NT2/D1 (cell line): ENCODE measurements at regions not wholly inside any gene's neighbourhood (a gene's known extent, or its start where the extent isn't known, plus 50 kb on each side); places are given as distances from the start of the nearest gene placed in this dataset.

Experiments used
- DNase-seq: peaks from one replicate; pipeline ENCODE4 v3.0.0-alpha.2; 2011; ENCODE audit warnings: low read depth, low spot score
- H3K27me3 ChIP-seq: 2 replicates; pipeline ENCODE4 v1.6.0; 2011; ENCODE audit warnings: mild to moderate bottlenecking; ENCODE audit not compliant: insufficient read length, insufficient read depth
- H3K36me3 ChIP-seq: 2 replicates; pipeline ENCODE4 v1.6.1; 2011; ENCODE audit warnings: mild to moderate bottlenecking, low read length, mixed read lengths; ENCODE audit not compliant: insufficient read depth, insufficient read length
- H3K4me1 ChIP-seq: 2 replicates; pipeline ENCODE4 v1.5.1; 2011; ENCODE audit not compliant: insufficient read depth, insufficient read length
- H3K4me3 ChIP-seq: 2 replicates; pipeline ENCODE4 v1.5.1; 2011; ENCODE audit warnings: low read depth; ENCODE audit not compliant: insufficient read length
- H3K9ac ChIP-seq: 2 replicates; pipeline ENCODE4 v1.6.0; 2011; ENCODE audit warnings: low read depth; ENCODE audit not compliant: insufficient read length
- H3K9me3 ChIP-seq: 2 replicates; pipeline ENCODE4 v1.5.1; 2011; ENCODE audit warnings: mild to moderate bottlenecking, low read length; ENCODE audit not compliant: insufficient read depth
- SUZ12 ChIP-seq: IDR thresholded peaks from 2 replicates; pipeline ENCODE4 v1.6.1; 2011; ENCODE audit not compliant: insufficient read length, insufficient read depth; ENCODE audit errors: extremely low read depth
- YY1 ChIP-seq: IDR thresholded peaks from 2 replicates; pipeline ENCODE4 v1.6.1; 2011; ENCODE audit not compliant: insufficient read length, insufficient read depth
- ZNF274 ChIP-seq: IDR thresholded peaks from 2 replicates; pipeline ENCODE4 v1.6.1; 2011; ENCODE audit warnings: mild to moderate bottlenecking, low read depth, low read length

DNA sequence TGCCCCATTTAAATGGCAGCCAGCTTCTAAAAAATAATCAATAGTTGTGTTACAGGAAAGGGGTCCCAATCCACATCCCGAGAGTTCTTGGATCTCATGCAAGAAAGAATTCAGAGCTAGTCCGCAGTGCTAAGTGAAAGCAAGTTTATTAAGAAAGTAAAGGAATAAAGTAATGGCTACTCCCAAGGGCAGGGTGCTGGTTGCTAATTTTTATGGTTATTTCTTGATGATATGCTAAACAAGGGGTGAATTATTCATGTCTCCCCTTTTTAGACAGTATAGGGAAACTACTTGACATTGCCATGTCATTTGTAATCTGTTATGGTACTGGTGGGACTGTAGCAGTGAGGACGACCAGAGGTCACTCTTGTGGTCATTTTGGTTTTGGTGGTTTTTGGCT lies 591.3 kb downstream of the LRFN5 start:
- Histone ChIP-seq H3K4me1 (no peaks in the 10 kb centered on the region), H3K9ac (no peak overlapping the region), H3K27me3 (no peaks in the 10 kb centered on the region), H3K4me3 (no peak overlapping the region), H3K36me3 (no peaks in the 10 kb centered on the region), H3K9me3 (no peaks in the 10 kb centered on the region)
- no peak for DNase-seq
- no peak for TF ChIP-seq SUZ12

DNA sequence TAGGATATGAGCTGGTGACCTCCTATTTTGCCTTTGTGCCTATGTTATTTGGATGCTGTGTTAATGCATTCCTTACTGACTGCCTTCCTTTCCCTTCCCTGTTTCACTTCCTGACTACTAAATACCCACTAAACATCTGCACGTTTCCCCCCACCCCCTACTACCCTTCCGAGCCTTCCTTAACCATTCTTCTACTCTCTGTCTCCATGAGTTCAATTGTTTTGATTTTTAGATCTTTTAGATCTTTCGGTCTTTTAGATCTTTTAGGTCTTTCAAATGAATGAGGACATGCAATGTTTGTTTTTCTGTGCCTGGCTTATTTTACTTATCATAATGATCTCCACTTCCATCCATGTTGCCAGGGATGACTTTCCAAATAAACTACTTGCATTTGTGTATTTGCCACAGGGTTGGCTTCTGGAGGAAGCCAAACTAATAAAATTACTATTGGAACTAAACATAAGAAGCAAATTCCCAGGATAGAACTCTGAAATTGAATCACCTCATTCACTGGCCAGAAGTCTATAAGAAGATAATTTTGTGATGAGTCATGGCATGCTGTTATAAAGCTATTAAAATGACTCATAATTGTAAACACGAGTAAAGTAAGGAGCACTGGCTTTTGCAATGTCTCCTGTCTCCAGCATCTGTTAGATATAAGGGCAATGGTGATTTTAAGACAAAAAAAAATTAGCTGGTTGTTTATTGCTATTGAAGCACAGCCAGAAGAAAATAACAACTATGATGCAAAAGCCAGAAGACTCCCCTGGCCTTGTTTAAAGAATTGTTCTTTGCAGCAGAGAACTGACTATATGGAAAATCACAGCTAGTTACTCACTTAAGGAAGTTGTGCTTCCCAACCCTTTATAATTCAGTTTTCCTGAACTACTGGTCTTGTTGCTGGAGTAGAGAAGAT lies 586.3 kb downstream of the LRFN5 start:
- Histone ChIP-seq H3K9ac (no peak overlapping the region), H3K4me3 (no peak overlapping the region), H3K36me3 (no peaks in the 10 kb centered on the region), H3K27me3 (no peaks in the 10 kb centered on the region), H3K9me3 (no peaks in the 10 kb centered on the region), H3K4me1 (no peaks in the 10 kb centered on the region)
- no peak for DNase-seq
- no peak for TF ChIP-seq YY1
- no peak for TF ChIP-seq SUZ12
- TF ChIP-seq ZNF274, result no peak

DNA sequence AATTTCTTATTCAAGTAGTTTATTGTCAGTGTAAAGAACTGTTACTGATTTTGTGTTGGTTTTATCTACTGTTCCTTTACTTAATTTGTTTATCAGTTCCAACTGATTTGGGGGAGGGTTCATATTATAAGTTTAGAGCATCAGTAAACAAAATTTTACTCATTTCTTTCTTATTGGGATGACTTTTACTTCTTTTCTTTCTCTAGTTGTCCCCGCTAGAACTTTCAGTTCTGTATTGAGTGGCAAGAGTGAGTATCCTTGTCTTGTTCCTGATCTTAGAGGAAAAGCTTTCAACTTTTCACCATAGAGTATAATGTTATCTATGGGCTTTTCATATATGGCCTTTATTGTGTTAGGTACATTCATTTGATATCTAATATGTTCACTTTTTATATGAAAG lies 584.1 kb downstream of the LRFN5 start:
- Histone ChIP-seq H3K36me3 (no peaks in the 10 kb centered on the region), H3K9me3 (no peaks in the 10 kb centered on the region), H3K27me3 (no peaks in the 10 kb centered on the region), H3K9ac (no peak overlapping the region), H3K4me3 (no peak overlapping the region), H3K4me1 (no peaks in the 10 kb centered on the region)
- no peak for DNase-seq
- TF ChIP-seq YY1 (no peak), SUZ12 (no peak), ZNF274 (no peak)

DNA sequence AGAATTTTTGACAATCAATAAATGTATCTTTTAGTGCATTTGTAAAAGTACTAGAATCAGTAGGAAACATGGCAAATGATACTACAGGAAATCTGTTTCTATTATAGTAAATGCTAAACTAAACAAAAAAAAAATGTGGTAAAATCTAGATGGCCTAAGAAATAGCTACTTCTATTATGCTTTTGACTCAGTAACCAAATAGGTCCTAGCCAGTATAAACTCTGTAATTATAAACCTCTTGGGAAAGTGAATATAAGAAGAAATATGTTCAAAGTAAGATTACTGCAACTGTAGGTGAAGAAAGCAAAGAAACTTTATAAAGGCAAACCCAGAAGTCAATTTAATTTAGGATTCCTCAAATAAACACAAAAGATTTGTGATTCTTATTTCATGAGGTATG lies 581.2 kb downstream of the LRFN5 start:
- Histone ChIP-seq H3K9ac (no peak overlapping the region), H3K9me3 (no peaks in the 10 kb centered on the region), H3K4me1 (no peaks in the 10 kb centered on the region), H3K27me3 (no peaks in the 10 kb centered on the region), H3K4me3 (no peak overlapping the region), H3K36me3 (no peaks in the 10 kb centered on the region)
- TF ChIP-seq ZNF274, result no peak
- TF ChIP-seq SUZ12, result no peak
- TF ChIP-seq YY1, result no peak
- no peak for DNase-seq

DNA sequence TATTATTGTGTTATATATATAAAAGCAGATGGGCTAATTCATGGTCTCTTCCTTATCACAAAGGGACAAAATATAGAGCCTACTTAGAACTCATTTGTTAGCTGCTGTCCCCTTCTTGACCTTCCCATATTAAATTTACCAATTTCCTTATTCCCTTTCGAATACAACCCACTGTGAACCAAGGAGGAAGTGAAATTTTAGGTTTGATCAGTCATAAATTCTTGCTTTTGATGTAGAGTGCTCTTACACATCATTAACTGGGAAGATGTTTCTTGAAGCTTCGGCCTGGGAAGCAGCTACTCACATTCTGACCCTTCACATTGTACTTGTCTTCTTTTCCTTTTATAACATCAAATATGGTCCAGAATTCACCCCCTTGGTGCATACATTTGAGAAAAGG lies 579.0 kb downstream of the LRFN5 start:
- H3K4me3 ChIP-seq, result no peak overlapping the region
- no peaks in the 10 kb centered on the region for H3K27me3 ChIP-seq

DNA sequence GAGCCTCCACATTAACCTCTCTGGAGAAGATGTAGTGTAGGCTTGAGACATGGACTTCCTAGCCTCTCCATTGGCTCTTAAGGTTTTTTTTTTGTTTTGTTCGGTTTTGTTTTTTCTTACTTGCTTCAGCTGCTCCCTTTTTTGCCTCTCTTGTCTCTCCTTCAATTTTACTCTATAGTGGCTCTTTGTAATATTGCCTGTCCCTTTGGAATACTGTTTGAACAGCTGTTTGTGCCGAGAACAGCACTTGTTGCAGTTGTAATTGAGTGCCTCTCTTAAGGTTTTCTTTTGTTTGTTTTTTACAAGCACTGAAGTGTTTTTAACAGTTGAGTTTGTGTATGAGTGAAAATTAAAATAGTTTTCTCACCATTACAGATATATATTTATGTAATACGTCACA lies 567.7 kb downstream of the LRFN5 start:
- H3K4me1 ChIP-seq, result no peaks in the 10 kb centered on the region
- TF ChIP-seq ZNF274 (no peak), YY1 (no peak), SUZ12 (no peak)
- no peak for DNase-seq
- no peaks in the 10 kb centered on the region for H3K36me3 ChIP-seq
- no peaks in the 10 kb centered on the region for H3K27me3 ChIP-seq
- H3K9ac ChIP-seq, result no peak overlapping the region
- H3K4me3 ChIP-seq, result no peak overlapping the region
- H3K9me3 ChIP-seq, result no peaks in the 10 kb centered on the region

More for the DNA sequence above, 579.0 kb downstream of the LRFN5 start:
- H3K4me1 ChIP-seq, result no peaks in the 10 kb centered on the region
- H3K9me3 ChIP-seq, result no peaks in the 10 kb centered on the region
- DNase-seq, result no peak
- no peak for TF ChIP-seq YY1
- TF ChIP-seq ZNF274, result no peak
- TF ChIP-seq SUZ12, result no peak
- H3K9ac ChIP-seq, result no peak overlapping the region
- H3K36me3 ChIP-seq, result no peaks in the 10 kb centered on the region

DNA sequence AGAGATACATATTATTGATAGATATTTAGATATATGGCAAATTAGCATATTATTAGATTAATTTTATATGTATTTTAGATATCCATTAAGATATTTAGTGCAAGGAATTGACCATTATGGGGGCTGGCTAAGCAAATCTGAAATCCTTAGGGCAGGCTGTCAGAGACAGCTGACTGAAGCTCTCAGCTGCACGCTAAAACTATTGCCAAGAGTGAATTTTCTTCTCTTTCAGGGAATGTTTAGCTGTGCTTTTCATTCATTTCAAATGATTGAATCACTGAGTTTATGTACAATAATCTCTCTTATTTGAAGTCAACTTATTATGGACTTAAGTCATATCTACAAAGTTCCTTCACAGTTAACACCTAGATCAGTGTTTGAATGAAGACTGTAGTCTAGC lies 566.5 kb downstream of the LRFN5 start:
- DNase-seq, result no peak
- Histone ChIP-seq H3K36me3 (no peaks in the 10 kb centered on the region), H3K9me3 (no peaks in the 10 kb centered on the region), H3K4me1 (no peaks in the 10 kb centered on the region), H3K4me3 (no peak overlapping the region), H3K9ac (no peak overlapping the region), H3K27me3 (no peaks in the 10 kb centered on the region)
- TF ChIP-seq YY1 (no peak), ZNF274 (no peak), SUZ12 (no peak)

DNA sequence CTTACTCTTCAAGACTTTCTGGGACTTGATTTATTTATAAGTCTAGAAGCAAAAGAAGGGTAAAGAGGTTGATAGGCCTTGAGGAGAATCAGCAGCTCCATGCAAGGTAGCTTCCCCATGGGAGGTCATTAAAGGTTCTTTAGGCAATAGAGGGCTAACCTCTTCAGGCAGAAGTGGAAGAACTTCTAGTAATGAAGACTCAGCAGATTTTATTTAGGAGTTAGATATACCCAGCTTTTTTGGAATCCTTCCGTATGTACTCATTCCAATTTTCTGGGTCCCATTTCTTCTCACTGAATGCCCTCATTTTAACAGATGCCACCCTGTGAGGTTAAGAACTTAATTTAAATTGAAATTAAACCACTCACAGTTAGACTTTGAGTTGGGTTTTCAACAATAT lies 565.6 kb downstream of the LRFN5 start:
- Histone ChIP-seq H3K36me3 (no peaks in the 10 kb centered on the region), H3K9me3 (no peaks in the 10 kb centered on the region), H3K4me3 (no peak overlapping the region), H3K9ac (no peak overlapping the region), H3K27me3 (no peaks in the 10 kb centered on the region), H3K4me1 (no peaks in the 10 kb centered on the region)
- no peak for TF ChIP-seq YY1
- TF ChIP-seq SUZ12, result no peak
- no peak for TF ChIP-seq ZNF274
- DNase-seq, result no peak
